ENCODE measurements at regions not wholly inside any gene's neighbourhood (a gene's known extent, or its start where the extent isn't known, plus 50 kb on each side); places are given as distances from the start of the nearest gene placed in this dataset.

- TF ChIP-seq FOXM1 (IDR thresholded peaks at IDR 0.05; ENCODE audit: borderline replicate concordance): no peak
- TF ChIP-seq BHLHE40 (IDR thresholded peaks at IDR 0.05; ENCODE audit: borderline replicate concordance): no peak
- TF ChIP-seq FOXA1 (IDR thresholded peaks at IDR 0.05): no peak
- no peak for TF ChIP-seq HDGF (IDR thresholded peaks at IDR 0.05; ENCODE audit: borderline replicate concordance)
- TF ChIP-seq ELF4 (IDR thresholded peaks at IDR 0.05): no peak
- TF ChIP-seq, protein P1, sequence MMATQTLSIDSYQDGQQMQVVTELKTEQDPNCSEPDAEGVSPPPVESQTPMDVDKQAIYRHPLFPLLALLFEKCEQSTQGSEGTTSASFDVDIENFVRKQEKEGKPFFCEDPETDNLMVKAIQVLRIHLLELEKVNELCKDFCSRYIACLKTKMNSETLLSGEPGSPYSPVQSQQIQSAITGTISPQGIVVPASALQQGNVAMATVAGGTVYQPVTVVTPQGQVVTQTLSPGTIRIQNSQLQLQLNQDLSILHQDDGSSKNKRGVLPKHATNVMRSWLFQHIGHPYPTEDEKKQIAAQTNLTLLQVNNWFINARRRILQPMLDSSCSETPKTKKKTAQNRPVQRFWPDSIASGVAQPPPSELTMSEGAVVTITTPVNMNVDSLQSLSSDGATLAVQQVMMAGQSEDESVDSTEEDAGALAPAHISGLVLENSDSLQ (IDR thresholded peaks at IDR 0.05): no peak
- no peak for TF ChIP-seq SP1 (IDR thresholded peaks at IDR 0.05)
- TF ChIP-seq TARDBP (IDR thresholded peaks at IDR 0.05): no peak
Observed at GRCh38 chrX:43277879-43278278, 378.2 kb upstream of the MAOA start.

All from HEK293T (cell line).